HG03354 (cell line): ENCODE measurements at regions not wholly inside any gene's neighbourhood (a gene's known extent, or its start where the extent isn't known, plus 50 kb on each side); places are given as distances from the start of the nearest gene placed in this dataset.

Experiments
- ATAC-seq: cut with Tn5 transposase; IDR thresholded peaks from one replicate; pipeline ENCODE4 v1.9.1; 2021; ENCODE audit warnings: mild to moderate bottlenecking; ENCODE audit not compliant: unreplicated experiment, poor library complexity, severe bottlenecking

DNA sequence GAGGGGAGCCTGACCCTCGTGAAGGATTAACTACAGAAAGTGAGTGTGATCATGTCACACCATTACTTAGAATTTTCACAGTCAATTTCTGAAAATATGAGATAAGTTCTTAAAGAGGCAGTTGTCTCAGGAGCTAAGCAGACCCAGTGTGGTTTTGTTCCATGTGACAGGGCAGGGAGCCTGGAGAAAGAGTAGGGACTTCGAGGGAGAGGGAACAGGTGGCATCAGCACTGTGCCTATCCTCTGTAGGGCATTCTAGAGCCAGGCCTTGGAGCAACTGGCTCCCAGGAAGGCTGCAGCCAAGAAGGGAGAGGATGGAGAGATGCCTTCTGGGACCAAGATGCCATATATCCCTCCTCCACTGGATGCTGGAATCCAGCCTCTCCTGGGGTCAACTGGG is 183.0 kb downstream of the TSHZ3 start:
- no peak for ATAC-seq

DNA sequence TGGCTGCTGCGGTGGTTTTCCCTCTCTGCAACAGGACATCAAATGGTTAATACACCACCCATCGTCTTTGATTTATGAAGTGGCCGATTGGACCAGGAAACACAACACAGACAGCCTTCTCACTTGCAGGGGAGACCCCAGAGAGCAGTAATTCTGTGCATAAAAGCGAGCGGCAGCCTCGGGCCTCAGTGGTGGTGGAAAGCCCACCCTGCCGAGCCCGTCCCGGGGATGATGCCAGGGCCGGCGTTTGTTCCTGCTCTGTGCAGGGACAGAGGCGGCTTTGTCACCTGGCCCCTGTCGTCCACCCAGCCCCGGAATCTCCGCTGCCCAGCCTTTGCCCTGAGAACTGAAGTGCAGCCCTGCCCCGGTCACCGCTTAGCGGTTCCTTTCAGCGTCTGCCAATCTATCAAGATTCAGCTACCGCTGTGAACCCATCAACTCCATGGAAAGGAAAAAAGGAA is 184.4 kb downstream of the TSHZ3 start:
- no peak for ATAC-seq

DNA sequence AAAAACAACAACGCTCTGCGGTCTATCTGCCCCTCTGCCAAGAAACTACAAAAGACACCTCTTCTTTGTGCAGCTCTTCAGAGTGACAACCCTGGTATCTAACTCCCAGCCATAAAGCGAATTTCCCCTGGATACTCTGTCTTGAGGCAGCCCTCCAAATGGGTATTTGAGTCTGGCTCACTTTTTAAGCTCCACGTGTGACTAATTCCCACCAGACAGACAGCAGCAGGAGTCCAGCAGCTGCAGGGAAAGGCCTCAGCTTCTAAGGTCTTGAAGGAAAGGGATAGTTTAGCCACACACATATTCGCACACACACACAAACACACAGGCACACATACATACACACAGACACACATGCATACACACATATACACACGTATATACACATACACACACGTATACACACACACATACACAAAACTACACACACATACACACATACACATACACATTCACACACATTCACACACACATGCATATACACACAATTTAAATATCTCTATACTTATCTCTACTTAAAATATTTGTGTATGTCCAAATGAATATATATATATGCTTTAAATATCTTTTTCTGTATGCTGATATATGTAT is 188.8 kb downstream of the TSHZ3 start:
- ATAC-seq, result no peak

DNA sequence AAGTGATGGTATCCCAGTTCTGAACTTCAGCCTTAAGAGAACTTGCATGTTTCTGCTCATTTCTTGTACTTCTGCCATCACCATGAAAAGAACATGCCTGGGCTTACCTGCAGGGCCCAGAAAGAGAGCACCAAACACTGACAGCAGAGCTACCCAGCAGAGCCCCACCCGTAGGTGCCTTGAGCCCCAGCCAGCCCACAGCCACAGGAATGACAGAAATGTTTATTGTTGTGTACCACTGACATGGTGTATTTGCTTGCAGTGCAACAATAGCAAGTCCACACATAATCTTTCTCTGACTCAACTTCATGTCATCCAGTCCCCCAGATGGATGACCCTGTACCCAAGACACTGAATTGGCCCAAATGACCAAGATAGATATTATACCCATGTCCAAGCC is 195.2 kb downstream of the TSHZ3 start:
- no peak for ATAC-seq

DNA sequence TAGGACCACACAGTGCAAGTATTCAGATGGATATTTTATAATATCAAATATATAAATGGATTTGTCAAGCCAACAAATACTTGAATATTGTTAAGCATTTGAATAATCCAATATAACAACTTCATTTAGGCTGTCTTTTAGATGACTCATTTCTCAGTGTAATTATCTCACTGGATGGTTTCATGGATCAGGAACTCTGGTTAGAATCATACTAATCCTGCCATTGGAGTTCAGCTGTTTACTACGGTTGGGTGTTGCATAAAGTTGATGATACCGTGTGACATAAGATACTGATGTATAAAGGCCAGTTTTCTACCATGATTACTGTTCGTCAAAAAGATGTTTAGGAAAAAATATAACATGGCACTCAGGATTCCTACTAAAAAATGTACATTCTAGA is 196.3 kb downstream of the TSHZ3 start:
- ATAC-seq, result no peak

DNA sequence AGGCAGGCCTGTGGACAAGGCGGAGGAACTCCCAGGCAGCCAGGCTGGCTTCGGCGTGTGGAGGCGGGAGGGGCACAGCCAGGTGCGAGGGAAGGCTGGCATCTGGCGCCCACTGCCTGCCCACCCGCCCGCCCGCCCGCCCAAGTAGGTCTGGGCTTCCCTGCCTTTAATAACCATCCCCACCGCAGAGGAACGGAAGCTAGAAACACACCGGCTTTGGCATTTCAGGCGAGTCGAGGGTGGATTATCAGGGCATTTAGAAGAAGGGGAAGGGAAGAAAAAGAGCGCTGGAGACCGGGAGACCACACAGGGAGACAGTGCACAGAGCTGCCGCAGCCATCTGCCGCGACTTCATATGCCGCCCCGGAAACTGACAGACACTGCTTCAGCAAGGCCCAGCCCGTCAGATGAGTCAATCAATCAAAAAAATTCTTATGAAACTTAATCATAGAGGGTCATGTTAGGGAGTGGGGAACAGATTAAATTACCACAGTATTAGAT is 199.7 kb downstream of the TSHZ3 start:
- ATAC-seq, result no peak

DNA sequence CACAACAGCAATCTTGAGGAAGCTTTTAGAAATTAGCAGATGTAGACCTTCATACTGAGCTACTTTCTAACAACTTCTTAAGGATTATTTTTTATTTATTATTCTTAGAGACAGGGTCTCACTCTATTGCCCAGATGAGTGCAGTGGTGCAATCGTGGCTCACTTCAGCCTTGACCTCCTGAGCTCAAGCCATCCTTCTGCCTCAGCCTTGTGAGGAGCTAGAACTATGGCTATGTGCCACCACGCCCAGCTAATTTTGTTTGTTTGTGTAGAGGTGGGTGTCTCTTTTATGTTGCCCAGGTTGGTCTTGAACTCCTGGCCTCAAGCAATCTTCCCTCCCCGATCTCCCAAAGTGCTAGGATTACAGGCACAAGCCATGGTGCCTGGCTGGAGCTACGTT is 200.6 kb downstream of the TSHZ3 start:
- no peak for ATAC-seq

DNA sequence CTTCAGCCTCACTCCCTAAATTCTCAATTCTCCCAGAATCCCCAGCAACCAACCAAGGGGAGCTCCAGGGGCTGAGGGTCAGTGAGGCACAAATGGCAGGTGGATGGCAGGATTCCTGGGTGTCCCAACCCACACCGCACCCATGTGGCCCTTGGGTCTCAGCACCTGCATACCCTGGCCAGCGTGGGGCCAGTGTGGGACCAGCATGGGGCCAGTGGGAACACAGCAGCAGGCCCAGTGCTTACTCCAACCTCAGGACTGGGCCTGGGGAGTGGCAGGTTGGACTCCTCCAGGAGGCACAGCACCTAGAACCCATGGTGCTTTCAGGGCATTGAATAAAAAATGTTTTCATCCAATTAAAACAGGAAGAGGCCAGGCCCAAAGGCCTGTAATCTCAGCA is 202.0 kb downstream of the TSHZ3 start:
- no peak for ATAC-seq

DNA sequence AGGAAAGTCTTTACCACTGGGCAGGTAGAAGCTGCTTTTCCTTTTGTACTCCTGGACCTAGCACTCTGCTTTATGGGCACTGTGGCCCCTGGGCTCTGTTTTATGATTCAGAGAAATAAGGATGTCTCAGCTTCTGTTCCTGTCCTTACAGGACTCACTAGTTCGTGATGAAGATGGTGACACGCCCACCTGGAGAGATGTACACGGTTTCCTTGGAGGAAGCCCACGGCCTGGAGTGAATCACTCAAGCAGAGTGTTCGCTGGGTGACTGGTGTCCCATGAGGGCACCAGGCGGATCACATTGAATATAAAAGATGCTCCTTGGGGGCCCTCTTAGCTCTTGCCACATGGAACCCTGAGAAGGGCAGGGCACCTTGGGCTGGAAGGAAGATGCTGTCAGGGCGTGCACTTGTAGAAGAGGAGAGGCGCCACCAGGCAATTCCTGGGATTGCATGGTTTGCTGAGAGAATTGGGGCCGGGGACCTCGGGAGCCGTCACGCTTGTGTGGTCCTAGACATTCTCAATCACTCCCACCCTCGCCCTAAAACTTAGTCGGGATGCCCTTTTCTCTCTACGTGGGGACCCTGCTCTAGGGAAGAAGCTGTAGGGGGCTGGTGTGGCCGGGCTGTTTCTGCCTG is 202.6 kb downstream of the TSHZ3 start:
- no peak for ATAC-seq

DNA sequence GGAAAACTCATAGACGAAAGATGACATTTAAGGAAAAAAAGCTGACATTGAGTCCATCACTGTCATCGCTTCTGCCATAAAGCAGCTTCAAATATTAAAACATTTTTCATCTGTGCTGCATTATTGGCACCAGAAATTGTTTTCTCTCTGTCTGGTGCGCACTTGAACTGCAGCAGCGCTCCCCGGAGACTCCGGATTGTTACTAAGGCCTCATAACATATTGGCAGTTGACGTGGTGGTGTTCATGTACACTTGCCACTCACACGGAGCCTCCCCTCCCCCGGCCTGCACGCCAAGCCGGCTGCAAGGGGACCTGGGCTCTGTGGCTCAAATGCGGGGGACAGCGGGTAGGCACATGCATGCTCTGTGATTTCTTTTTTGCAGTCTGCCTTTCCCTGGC is 203.2 kb downstream of the TSHZ3 start:
- ATAC-seq, result no peak

DNA sequence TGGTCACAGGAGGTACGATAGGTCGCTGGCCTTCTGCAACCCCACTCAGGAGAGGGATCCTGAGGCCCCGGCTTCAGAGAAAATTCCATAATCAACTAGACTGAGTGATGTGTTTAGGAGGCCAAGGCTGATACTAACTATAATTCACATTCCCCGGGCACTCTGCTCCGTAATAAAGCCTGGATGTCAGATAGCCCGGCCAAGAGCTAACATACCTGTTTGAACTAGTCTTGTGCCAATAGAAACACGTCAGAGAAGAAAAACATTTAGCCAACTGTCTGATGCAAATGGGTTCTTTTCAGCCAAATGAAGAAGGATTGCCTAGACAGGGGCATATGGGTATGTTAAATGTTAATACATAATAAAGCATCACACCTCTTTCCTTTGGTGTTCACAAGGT is 204.2 kb downstream of the TSHZ3 start:
- no peak for ATAC-seq

DNA sequence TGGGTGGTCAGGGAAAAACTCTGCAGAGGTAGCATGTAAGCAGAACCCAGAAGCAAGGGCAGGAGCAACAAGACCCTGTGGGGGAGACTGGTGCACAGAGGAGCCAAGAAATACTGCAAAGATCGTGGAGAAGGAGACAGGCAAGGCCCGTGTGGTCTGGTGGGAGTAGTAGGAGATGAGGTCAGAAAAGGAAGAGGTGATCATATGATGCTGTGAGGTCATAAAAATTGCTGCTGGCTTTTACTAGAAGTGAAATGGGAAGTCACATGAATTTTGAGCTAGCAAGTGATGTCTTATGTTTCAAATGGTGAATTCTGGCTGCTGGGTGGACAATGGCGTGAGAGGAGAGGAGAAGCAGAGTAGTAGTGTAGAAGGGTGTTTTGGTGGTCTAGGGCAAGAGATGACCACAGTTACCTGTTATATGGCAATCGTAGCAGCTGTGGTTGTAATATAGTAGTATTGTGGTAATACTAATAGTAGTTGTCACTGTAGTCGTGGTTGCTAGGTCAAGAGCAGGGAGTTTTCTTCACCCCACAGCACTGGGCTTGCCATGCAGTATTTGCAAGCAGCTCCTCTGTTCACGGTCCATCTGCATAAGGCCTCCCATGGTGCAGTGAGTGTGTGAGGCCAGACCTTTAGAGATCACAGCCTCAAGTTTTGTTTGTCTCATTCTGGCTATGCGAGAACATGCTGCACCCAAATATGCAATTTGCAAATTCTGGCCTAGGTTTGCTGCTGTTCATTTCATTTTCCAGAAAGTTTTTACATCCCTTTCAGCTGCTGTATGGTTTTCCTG is 205.0 kb downstream of the TSHZ3 start:
- no peak for ATAC-seq

DNA sequence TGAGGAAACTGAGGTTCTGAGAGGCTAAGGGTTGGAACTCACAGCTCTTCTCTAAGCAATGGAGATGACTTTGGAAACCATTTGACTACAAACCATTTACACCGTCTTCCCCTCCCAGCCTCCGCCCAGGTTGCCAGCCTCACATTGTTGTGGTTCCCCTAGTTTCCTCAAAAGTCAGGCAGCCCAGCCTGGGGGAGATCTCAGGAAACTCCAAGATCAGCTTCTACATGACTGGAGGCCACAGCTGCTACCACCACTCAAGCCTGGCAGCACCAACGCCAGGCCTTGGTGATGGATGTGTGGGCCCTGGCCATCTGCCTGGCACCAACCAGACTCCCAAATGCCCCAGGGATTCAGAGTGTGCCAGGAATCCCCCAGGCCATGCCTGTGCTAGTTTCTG is 207.9 kb downstream of the TSHZ3 start:
- no peak for ATAC-seq

DNA sequence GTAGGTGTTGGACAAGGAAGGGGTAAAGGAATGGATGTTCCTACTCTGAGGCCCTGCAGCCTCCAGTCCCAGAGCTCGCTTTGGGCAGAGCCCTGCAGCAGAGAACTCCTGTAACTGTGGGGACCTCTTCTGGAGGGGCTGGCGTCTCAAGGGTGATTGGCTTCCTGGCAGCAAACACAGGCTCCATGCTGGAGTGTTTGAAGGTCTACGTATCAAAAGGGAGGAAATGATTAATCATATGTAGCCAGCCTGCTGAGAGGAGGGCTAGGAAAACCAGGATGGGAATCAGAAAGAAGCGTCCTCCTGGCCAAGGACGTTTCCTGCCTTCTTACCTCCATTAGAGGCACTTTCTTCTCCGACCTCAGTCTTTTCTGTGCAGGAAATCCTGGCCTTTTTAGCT is 208.5 kb downstream of the TSHZ3 start:
- no peak for ATAC-seq

DNA sequence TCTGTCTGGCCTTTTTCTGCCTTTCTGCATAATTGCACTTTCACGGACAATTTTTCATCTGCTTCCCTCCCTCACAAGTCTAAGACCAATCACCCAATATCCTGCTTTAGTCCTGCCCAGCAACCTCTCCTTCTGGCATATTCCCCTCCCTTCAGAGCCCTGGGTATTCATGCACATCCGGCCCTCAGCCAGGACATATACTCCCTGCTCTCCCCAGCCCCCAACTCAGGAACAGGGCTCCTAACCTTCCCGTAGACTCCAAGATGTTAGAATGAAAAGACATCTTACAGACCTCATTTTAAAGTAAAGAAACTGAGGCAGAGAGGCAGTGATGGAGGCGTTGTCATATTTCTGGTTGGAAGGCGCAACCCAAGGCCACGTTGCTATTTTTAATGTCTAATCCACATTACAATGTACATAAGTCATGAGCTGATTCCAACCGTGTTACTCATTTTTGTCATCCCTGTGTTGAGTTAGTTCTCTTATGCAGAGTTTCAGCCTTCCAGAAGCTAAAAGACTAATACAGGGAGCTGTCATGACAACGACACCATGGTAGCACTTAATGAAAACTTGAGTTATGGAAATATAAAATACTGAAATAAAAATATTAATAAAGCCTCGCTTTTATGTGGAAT is 209.2 kb downstream of the TSHZ3 start:
- ATAC-seq, result no peak

DNA sequence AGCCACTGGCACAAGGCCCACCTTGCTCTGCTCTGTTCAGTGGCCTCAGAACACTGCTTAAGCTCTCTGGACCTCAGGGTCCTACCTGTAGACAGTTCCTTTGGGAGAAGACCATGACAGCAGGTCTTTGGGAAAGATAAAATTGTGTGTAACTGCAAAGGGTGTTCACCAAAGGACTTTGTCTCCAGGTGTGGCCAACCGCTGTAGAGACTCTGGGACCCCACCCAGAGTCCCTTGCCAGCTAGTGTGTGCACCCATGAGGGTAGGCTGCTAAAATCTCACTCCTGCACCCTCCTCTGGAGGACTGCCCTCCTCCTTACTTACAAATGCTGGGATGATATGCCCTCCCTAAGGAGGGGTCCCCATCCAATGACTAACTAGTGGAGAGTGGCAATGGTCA is 211.2 kb downstream of the TSHZ3 start:
- ATAC-seq, result no peak

DNA sequence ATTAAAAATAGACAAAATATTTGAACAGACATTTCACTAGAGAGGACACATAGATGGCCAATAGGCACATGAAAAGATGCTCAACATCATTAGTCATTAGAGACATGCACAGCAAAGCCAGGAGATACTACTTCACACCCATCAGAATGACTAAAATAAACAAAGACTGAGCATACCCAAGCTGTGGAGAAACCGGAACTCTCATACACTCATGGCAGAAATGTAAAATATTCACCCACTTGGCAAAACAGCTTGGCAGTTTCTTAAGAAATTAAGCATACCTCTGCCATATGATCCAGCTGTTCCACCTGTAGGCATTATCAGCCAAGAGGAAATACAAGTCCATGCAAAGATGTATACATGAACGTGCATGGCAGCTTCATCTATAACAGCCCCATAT is 213.4 kb downstream of the TSHZ3 start:
- no peak for ATAC-seq

DNA sequence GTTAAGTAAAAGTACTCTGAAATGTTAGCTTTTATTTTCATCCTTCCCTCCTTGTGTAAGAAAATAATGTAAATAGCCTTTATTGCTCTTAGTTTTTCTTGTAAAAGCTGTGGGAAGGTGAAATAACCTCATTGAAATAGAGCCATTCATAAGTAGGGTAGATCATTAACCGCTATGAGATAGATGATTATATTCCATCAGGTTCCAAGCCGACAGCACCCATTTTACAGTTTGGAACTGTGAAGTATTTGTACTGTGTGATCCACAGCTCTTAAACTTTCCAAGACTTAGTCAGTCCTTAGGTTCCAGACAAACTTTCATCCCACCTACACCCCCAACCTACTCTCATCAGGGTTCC is 216.5 kb downstream of the TSHZ3 start:
- ATAC-seq, result no peak

DNA sequence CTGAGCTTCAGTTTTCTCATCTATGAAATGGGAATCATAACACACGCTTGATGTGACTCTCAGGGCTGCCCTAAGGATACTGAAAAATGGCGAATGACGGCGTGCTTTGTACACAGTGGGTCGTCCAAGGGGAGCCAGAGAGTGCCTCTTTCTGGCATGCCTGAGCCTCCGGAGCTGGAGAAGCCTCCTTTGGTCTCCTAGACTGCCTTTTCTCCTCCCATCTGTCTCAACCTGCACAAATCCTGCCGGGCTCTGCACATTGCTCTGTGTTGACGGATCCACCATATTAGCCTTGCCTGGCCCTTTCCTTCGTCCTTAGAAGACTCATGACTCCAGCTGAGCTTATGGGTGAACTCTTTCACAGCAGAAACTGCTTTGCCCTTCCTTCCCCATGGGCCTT is 220.9 kb downstream of the TSHZ3 start:
- no peak for ATAC-seq

DNA sequence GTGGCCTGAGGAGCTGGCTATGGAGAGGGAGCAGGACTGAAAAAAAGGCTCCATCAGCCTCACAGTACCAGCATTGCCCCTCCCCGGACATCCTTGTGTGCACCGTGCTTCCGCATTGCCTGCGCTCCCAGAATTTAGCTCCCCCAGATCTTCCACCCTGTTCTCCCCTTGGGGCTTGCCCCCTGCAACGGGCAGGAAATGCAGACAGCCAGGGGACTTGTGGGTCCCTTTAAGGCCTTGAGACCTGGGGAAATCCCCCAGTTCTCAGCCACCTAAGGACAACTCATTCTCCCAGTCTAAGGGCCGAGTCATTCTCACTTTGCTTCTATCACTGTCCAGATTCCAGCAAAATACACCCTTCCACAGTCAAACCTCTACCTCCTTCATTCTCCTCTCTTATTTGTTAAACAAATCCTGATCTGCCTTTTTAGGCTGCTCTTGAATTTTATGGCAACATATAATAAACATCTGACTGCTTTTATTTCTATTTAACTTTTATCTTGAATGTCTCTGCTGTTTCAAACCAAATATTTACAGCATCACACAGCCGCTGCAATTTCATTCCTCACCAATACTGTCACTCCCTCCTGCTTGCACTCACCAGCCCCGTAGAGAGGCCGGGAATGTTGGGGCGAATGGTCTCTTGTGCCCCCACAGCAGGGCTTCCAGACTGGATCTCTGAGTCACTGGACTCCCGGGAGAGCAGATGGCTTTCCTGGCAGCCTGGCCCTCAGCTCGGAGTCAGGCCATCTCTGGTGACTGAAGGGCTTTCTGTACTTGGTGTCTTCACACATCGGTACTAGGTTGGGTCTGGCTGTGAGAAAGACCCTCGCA is 221.9 kb downstream of the TSHZ3 start:
- no peak for ATAC-seq
